HepG2 (cell line): ENCODE measurements at regions not wholly inside any gene's neighbourhood (a gene's known extent, or its start where the extent isn't known, plus 50 kb on each side); places are given as distances from the start of the nearest gene placed in this dataset.
A peak's percentile ranks its signal among the peaks of the same experiment; 100 is the strongest.
"Not testable (repeated sequence)": the region's sequence is repeated elsewhere in the genome, so short reads cannot be mapped to it uniquely, and the experiment has no call there.

ENCODE experiments used
- ATAC-seq: fragments of 200-7000 bp; cut with Tn5 transposase; 3 replicates; pipeline ENCODE4 v1.9.1; 2020; ENCODE audit warnings: mild to moderate bottlenecking, moderate library complexity
- BruUV-seq: library from RNA; stranded (reverse); fragments of 400-500 nt; replicated peaks from 2 replicates; lab custom pipeline; 2021; lab: Mats Ljungman, UMichigan
- CTCF ChIA-PET: fragments of 300-600 bp; formaldehyde crosslinking; extraction: SDS; loops from one replicate; lab custom pipeline; 2021; ENCODE audit warnings: low total read pairs, inconsistent platforms, low intra/inter-chr PET ratio; lab: Yijun Ruan, JAX
- POLR2A ChIA-PET: fragments of 350-600 bp; sonication (Branson Sonifier 250); formaldehyde crosslinking; loops from one replicate; lab custom pipeline; 2020; ENCODE audit warnings: antibody characterized with exemption, inconsistent platforms; lab: Yijun Ruan, JAX
- DNase-seq: peaks from one replicate; pipeline ENCODE4 v3.0.0-alpha.2; 2015; ENCODE audit warnings: low spot score
- FAIRE-seq: peaks from 3 replicates; lab custom pipeline; 2011; peaks lifted over from hg19 to GRCh38; lab: Jason Lieb, UNC
- H2AFZ ChIP-seq: one replicate; pipeline ENCODE4 v1.6.1; 2011; ENCODE audit warnings: low read length, inconsistent platforms
- H3K27ac ChIP-seq: fragments of 300-600 bp; 3 replicates; pipeline ENCODE4 v1.8.0; 2011; ENCODE audit warnings: mixed run types, mild to moderate bottlenecking, mixed read lengths, low read length, inconsistent platforms; ENCODE audit not compliant: insufficient read depth; ENCODE audit errors: extremely low read length
- H3K27me3 ChIP-seq, 2 experiments: fragments of 200-600 bp in 1 of 2; 2 replicates in 1 of 2; 3 replicates in 1 of 2; pipeline versions ENCODE4 v1.6.0 to v1.8.0; 2011; ENCODE audit warnings: low read length in 2 of 2, mild to moderate bottlenecking in 2 of 2, moderate library complexity in 2 of 2, inconsistent platforms in 1 of 2; ENCODE audit not compliant: insufficient read depth in 2 of 2, control insufficient read depth in 1 of 2
- H3K36me3 ChIP-seq, 2 experiments: fragments of 200-600 bp in 1 of 2; replicated peaks in 1 of 2; 2 replicates in 1 of 2; 3 replicates in 1 of 2; pipeline versions ENCODE4 v1.5.1 to v1.8.0; 2011; ENCODE audit warnings: low read length in 2 of 2, inconsistent platforms in 1 of 2; ENCODE audit not compliant: insufficient read depth in 2 of 2, control insufficient read depth in 1 of 2
- H3K4me1 ChIP-seq: 2 replicates; pipeline ENCODE4 v1.5.1; 2012; ENCODE audit warnings: low read length, inconsistent platforms; ENCODE audit not compliant: insufficient read depth
- H3K4me2 ChIP-seq: 2 replicates; pipeline ENCODE4 v1.6.0; 2011; ENCODE audit warnings: low read depth, low read length, inconsistent platforms
- H3K4me3 ChIP-seq, 3 experiments: fragments of 200-600 bp in 1 of 3; sonication (generic), shearing (Covaris generic) in 1 of 3; replicated peaks in 1 of 3; 2 replicates each; pipeline ENCODE4 v1.5.1; 2011 to 2016; ENCODE audit warnings: low read length in 3 of 3, inconsistent platforms in 2 of 3, low read depth in 2 of 3, mild to moderate bottlenecking in 2 of 3, control low read depth in 1 of 3, mixed read lengths in 1 of 3; ENCODE audit not compliant: insufficient read depth in 1 of 3
- H3K79me2 ChIP-seq: one replicate; pipeline ENCODE4 v1.6.1; 2011; ENCODE audit warnings: low read length, inconsistent platforms; ENCODE audit not compliant: insufficient read depth
- H3K9ac ChIP-seq: 2 replicates; pipeline ENCODE4 v1.6.0; 2011; ENCODE audit warnings: mild to moderate bottlenecking, low read depth, low read length, inconsistent platforms; ENCODE audit not compliant: insufficient read depth
- H3K9me3 ChIP-seq: 2 replicates; pipeline ENCODE4 v1.5.1; 2012; ENCODE audit warnings: mild to moderate bottlenecking, low read length
- H4K20me1 ChIP-seq: 2 replicates; pipeline ENCODE4 v1.6.0; 2011; ENCODE audit warnings: inconsistent platforms, mild to moderate bottlenecking, low read length, moderate library complexity; ENCODE audit not compliant: insufficient read depth
- ARID5B ChIP-seq: IDR thresholded peaks from 2 replicates; pipeline ENCODE4 v1.4.0; 2020; ENCODE audit warnings: mild to moderate bottlenecking, missing genetic modification reagents
- FOXA1 ChIP-seq, 2 experiments: fragments of 450-650 bp in 1 of 2; sonication (generic) in 1 of 2; formaldehyde crosslinking in 1 of 2; IDR thresholded peaks; 2 replicates each; pipeline versions ENCODE4 v1.4.0 to v1.6.1; 2016 to 2020; ENCODE audit warnings: missing genetic modification reagents in 1 of 2
- KDM4B ChIP-seq: sonication (generic); formaldehyde crosslinking; IDR thresholded peaks from 2 replicates; pipeline ENCODE4 v1.4.0; 2020; ENCODE audit warnings: missing genetic modification reagents
- KMT2A ChIP-seq: sonication (generic); formaldehyde crosslinking; IDR thresholded peaks from 2 replicates; pipeline ENCODE4 v1.4.0; 2020; ENCODE audit warnings: missing genetic modification reagents
- NFYB ChIP-seq: sonication (generic); formaldehyde crosslinking; IDR thresholded peaks from 2 replicates; pipeline ENCODE4 v1.4.0; 2020; ENCODE audit warnings: missing genetic modification reagents
- PTBP1 ChIP-seq: fragments of 200-400 bp; formaldehyde crosslinking; IDR thresholded peaks from 2 replicates; pipeline ENCODE4 v1.6.1; 2018; ENCODE audit warnings: low read length, low read depth; ENCODE audit not compliant: poor library complexity, severe bottlenecking
- ZBTB44 ChIP-seq: sonication (generic); formaldehyde crosslinking; IDR thresholded peaks from 2 replicates; pipeline ENCODE4 v1.4.0; 2020; ENCODE audit warnings: missing genetic modification reagents
- ZNF20 ChIP-seq: sonication (generic); formaldehyde crosslinking; IDR thresholded peaks from 2 replicates; pipeline ENCODE4 v1.4.0; 2020; ENCODE audit warnings: mild to moderate bottlenecking, moderate library complexity, missing genetic modification reagents
- ZNF3 ChIP-seq: IDR thresholded peaks from 2 replicates; pipeline ENCODE4 v1.7.0; 2017; ENCODE audit warnings: inconsistent platforms
- ZNF550 ChIP-seq: sonication (generic); formaldehyde crosslinking; IDR thresholded peaks from 2 replicates; pipeline ENCODE4 v1.4.0; 2020; ENCODE audit warnings: mild to moderate bottlenecking, missing genetic modification reagents, borderline replicate concordance
- ZNF775 ChIP-seq: sonication (generic); formaldehyde crosslinking; IDR thresholded peaks from 2 replicates; pipeline ENCODE4 v1.4.0; 2020; ENCODE audit warnings: missing genetic modification reagents, mild to moderate bottlenecking, moderate library complexity, borderline replicate concordance
- ZNF781 ChIP-seq: sonication (generic); formaldehyde crosslinking; IDR thresholded peaks from 2 replicates; pipeline ENCODE4 v1.5.1; 2020; ENCODE audit warnings: borderline replicate concordance, mild to moderate bottlenecking, missing genetic modification reagents; ENCODE audit errors: not compliant biosample characterization
- WGBS: methylation state at CpG from one replicate; pipeline ENCODE4 v1.1.6; 2017; ENCODE audit warnings: low lambda C conversion rate; 5-methylcytosine and 5-hydroxymethylcytosine counted together
- in situ Hi-C: cut with HindIII; loops from 2 replicates; pipeline ENCODE4 v1.10.0; 2017; ENCODE audit warnings: low pct_unique_long_range_greater_than_20kb; ENCODE audit not compliant: extremely low pct_ligation_motif_present
- intact Hi-C: fragments of 100-400 bp; cut with micrococcal nuclease; formaldehyde crosslinking; loops from one replicate; pipeline ENCODE4 v1.10.0; 2022; ENCODE audit not compliant: unreplicated experiment

- not testable (repeated sequence) for TF ChIP-seq FOXA1 (IDR thresholded peaks at IDR 0.05)
- peak; percentile 78 for TF ChIP-seq FOXA1 (CRISPR knock-in tag; IDR thresholded peaks at IDR 0.05)
- TF ChIP-seq ARID5B (CRISPR knock-in tag): peak; percentile 51; the same call in 1 of the 2 replicates
Measured at GRCh38 chr5:30428866-30429407, 764.5 kb upstream of the CDH6 start (continued).

GRCh38 chr5:30414078-30414477 is 779.4 kb upstream of the CDH6 start:
- POLR2A ChIA-PET: no interaction called here
- WGBS: 3% methylated on average over 2 of the region's 2 CpGs
- Histone ChIP-seq H3K9me3 (no peaks in the 10 kb centered on the region), H3K9ac (no peak overlapping the region), H3K27ac (no peak overlapping the region), H3K4me1 (no peaks in the 10 kb centered on the region), H3K36me3 (no peaks in the 10 kb centered on the region), H3K27me3 (no peaks in the 10 kb centered on the region; a peak in 1 of 5 replicates), H4K20me1 (no peaks in the 10 kb centered on the region), H3K4me2 (no peak overlapping the region), H3K79me2 (no peaks in the 10 kb centered on the region), H2AFZ (no peak overlapping the region), H3K4me3 (no peak overlapping the region)
- FAIRE-seq (no peak), ATAC-seq (no peak), DNase-seq (no peak)
- no peak for TF ChIP-seq PTBP1
- TF ChIP-seq ZNF3: no peak
- no peak for TF ChIP-seq NFYB (CRISPR knock-in tag)
- TF ChIP-seq KMT2A: no peak
- no peak for TF ChIP-seq ZNF550 (CRISPR knock-in tag)
- no peak for TF ChIP-seq ZNF775 (CRISPR knock-in tag)
- TF ChIP-seq ZNF20: no peak
- no peak for TF ChIP-seq ZBTB44 (CRISPR knock-in tag)
- no peak for TF ChIP-seq KDM4B (CRISPR knock-in tag)
- TF ChIP-seq ZNF781 (CRISPR knock-in tag): no peak
- in situ Hi-C loops (loop anchor here (25.0 kb wide), 1 partner anchor 798 kb away; no protein-coding TSS in a partner anchor), intact Hi-C loops (no loop called here)
- no TSS peak for BruUV-seq
- CTCF ChIA-PET: no interaction called here
